B cell (primary cell): ENCODE measurements at regions not wholly inside any gene's neighbourhood (a gene's known extent, or its start where the extent isn't known, plus 50 kb on each side); places are given as distances from the start of the nearest gene placed in this dataset.

Source experiments
- ATAC-seq: fragments of 200-7000 bp; cut with Tn5 transposase; one replicate; pipeline ENCODE4 v1.10.0; 2021; ENCODE audit warnings: low read depth, mild to moderate bottlenecking, moderate number of reproducible peaks, moderate library complexity
- CTCF ChIA-PET: fragments of 350-600 bp; sonication (Branson Sonifier 250); formaldehyde crosslinking; loops from one replicate; lab custom pipeline; 2021; ENCODE audit warnings: antibody characterized with exemption, inconsistent platforms; lab: Charles Lee
- POLR2A ChIA-PET: fragments of 350-600 bp; sonication (Branson Sonifier 250); formaldehyde crosslinking; loops from one replicate; lab custom pipeline; 2021; ENCODE audit warnings: antibody characterized with exemption; lab: Charles Lee
- DNase-seq: peaks from one replicate; pipeline ENCODE4 v3.0.0; 2013
- H2AFZ ChIP-seq: 2 replicates; pipeline ENCODE4 v1.6.1; 2012; ENCODE audit warnings: mild to moderate bottlenecking, low read depth, low read length; ENCODE audit not compliant: insufficient read depth, poor library complexity, severe bottlenecking
- H3K27ac ChIP-seq, 2 donors: 1 replicate in 1 of 2; 2 replicates in 1 of 2; pipeline ENCODE4 v1.5.1; 2012 to 2013; ENCODE audit warnings: low read length in 2 of 2, mild to moderate bottlenecking in 2 of 2, moderate library complexity in 1 of 2
- H3K27me3 ChIP-seq, 4 experiments: fragments of 200-600 bp in 1 of 4; sonication (generic) in 1 of 4; replicated peaks in 1 of 4; 1 replicate in 2 of 4; 2 replicates in 2 of 4; pipeline versions ENCODE4 v1.6.1 to v1.7.0; 2013 to 2016; ENCODE audit warnings: low read length in 3 of 4, mild to moderate bottlenecking in 2 of 4, mixed read lengths in 1 of 4, moderate library complexity in 1 of 4; ENCODE audit not compliant: insufficient read depth in 4 of 4, control insufficient read depth in 3 of 4; ENCODE audit errors: control extremely low read depth in 1 of 4
- H3K36me3 ChIP-seq, 2 experiments: replicated peaks in 1 of 2; 1 replicate in 1 of 2; 2 replicates in 1 of 2; pipeline versions ENCODE4 v1.6.1 to v1.7.1; 2013; ENCODE audit warnings: low read length in 1 of 2; ENCODE audit not compliant: insufficient read depth in 2 of 2, control insufficient read depth in 1 of 2; ENCODE audit errors: control extremely low read depth in 1 of 2, extremely low read depth in 1 of 2
- H3K4me1 ChIP-seq, 2 donors: fragments of 200-600 bp in 1 of 2; sonication (generic) in 1 of 2; 1 replicate in 1 of 2; 2 replicates in 1 of 2; pipeline versions ENCODE4 v1.5.1 to v1.6.1; 2013 to 2017; ENCODE audit warnings: low read length in 2 of 2; ENCODE audit not compliant: control insufficient read depth in 2 of 2, insufficient read depth in 2 of 2
- H3K4me2 ChIP-seq: replicated peaks from 2 replicates; pipeline ENCODE3; 2012; ENCODE audit warnings: mild to moderate bottlenecking, low read depth, low read length; ENCODE audit not compliant: poor library complexity, severe bottlenecking
- H3K4me3 ChIP-seq, 5 experiments: fragments of 200-600 bp in 1 of 5; sonication (generic) in 1 of 5; 1 replicate in 3 of 5; 2 replicates in 2 of 5; pipeline versions ENCODE4 v1.5.1 to v1.7.0; 2011 to 2016; ENCODE audit warnings: low read length in 4 of 5, mild to moderate bottlenecking in 4 of 5, low read depth in 2 of 5, control low read depth in 1 of 5, moderate library complexity in 1 of 5; ENCODE audit not compliant: insufficient read depth in 1 of 5; ENCODE audit errors: control extremely low read depth in 1 of 5, extremely low read depth in 1 of 5
- H3K79me2 ChIP-seq: fragments of 200-600 bp; sonication (generic); one replicate; pipeline ENCODE4 v1.6.0; 2016; ENCODE audit warnings: low read length; ENCODE audit not compliant: control insufficient read depth, insufficient read depth
- H3K9ac ChIP-seq: fragments of 200-600 bp; sonication (generic); 2 replicates; pipeline ENCODE4 v1.6.1; 2017; ENCODE audit warnings: mild to moderate bottlenecking, low read length, moderate library complexity
- H3K9me3 ChIP-seq, 3 donors: one replicate each; pipeline versions ENCODE4 v1.6.1 to v1.7.1; 2013; ENCODE audit warnings: low read length in 2 of 3; ENCODE audit not compliant: control insufficient read depth in 2 of 3, insufficient read depth in 1 of 3; ENCODE audit errors: control extremely low read depth in 1 of 3
- H4K20me1 ChIP-seq: 2 replicates; pipeline ENCODE4 v1.6.0; 2012; ENCODE audit warnings: mild to moderate bottlenecking, low read length; ENCODE audit not compliant: insufficient read depth, control insufficient read depth, poor library complexity, severe bottlenecking
- H3K27ac Mint-ChIP-seq: one replicate; pipeline ENCODE4 v1.8.0; 2021; ENCODE audit warnings: mixed read lengths
- H3K27me3 Mint-ChIP-seq: one replicate; pipeline ENCODE4 v1.8.0; 2021; ENCODE audit warnings: mixed read lengths
- H3K4me1 Mint-ChIP-seq: one replicate; pipeline ENCODE4 v1.8.0; 2021; ENCODE audit warnings: mixed read lengths
- H3K4me3 Mint-ChIP-seq: one replicate; pipeline ENCODE4 v1.8.0; 2021; ENCODE audit warnings: mixed read lengths
- H3K9me3 Mint-ChIP-seq: one replicate; pipeline ENCODE4 v1.8.0; 2022; ENCODE audit warnings: mixed read lengths; ENCODE audit not compliant: insufficient read depth
- CTCF ChIP-seq: fragments of 200-600 bp; IDR thresholded peaks from one replicate; pipeline ENCODE4 v1.8.0; 2022; ENCODE audit warnings: antibody characterized with exemption, mild to moderate bottlenecking
- EZH2 ChIP-seq: IDR thresholded peaks from 2 replicates; pipeline ENCODE4 v1.6.1; 2012; ENCODE audit warnings: borderline replicate concordance, low read depth, mild to moderate bottlenecking, moderate library complexity, low read length; ENCODE audit not compliant: insufficient read depth, poor library complexity, severe bottlenecking
- WGBS: methylation state at CpG from one replicate; pipeline ENCODE4 v1.1.5; 2013; ENCODE audit warnings: missing lambda C conversion rate; ENCODE audit not compliant: insufficient coverage; 5-methylcytosine and 5-hydroxymethylcytosine counted together
- intact Hi-C: fragments of 100-400 bp; cut with micrococcal nuclease; formaldehyde crosslinking; loops from one replicate; pipeline ENCODE4 v1.10.0; 2022

DNA sequence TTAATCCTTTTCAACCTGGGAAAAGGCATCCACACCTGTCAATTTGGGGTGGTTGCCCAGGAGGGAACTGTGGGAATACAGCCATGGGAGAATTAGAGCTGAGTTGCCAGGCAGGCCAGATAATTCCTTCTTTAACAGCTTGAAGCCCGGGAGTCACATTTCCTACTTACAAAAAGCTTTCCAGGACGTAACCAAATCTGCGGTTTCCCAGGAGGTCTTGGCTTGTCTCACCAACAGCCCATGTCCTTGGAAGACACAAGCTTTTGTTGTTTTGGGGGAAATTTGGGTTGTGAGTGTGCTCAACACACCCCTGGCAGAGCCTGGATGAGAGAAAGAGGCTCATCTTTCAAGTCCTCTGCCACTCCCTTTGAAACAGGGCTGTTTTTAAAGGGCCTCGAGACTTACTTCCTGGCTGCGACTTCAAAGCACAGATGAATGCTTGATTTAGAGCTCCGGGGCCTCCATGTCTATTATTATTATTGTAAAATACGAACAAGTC, 465.9 kb upstream of the BTBD3 start:
- no peaks in the 10 kb centered on the region for H4K20me1 ChIP-seq
- no peaks in the 10 kb centered on the region for H3K4me1 Mint-ChIP-seq
- WGBS, result 57% methylated on average over 2 of the region's 7 CpGs
- H3K36me3 ChIP-seq, result no peaks in the 10 kb centered on the region
- no peaks in the 10 kb centered on the region for H3K27me3 ChIP-seq
- H3K4me2 ChIP-seq, result no peak overlapping the region
- no peaks in the 10 kb centered on the region for H3K27me3 Mint-ChIP-seq
- no peak overlapping the region for H3K27ac ChIP-seq
- no peak for ATAC-seq
- CTCF ChIA-PET, result no interaction called here
- H2AFZ ChIP-seq, result no peak overlapping the region
- peaks cover 4% of the 10 kb centered on the region for H3K9me3 Mint-ChIP-seq
- intact Hi-C loops, result no loop called here
- POLR2A ChIA-PET, result no interaction called here
- no peaks in the 10 kb centered on the region for H3K79me2 ChIP-seq
- H3K4me3 ChIP-seq, result no peak overlapping the region
- TF ChIP-seq CTCF (no peak), EZH2 (no peak)
- H3K4me1 ChIP-seq, result no peaks in the 10 kb centered on the region
- no peak overlapping the region for H3K27ac Mint-ChIP-seq
- H3K9ac ChIP-seq, result no peak overlapping the region
- DNase-seq, result no peak
- H3K9me3 ChIP-seq, result peaks cover 0 to 3% (median 0%) of the 10 kb centered on the region in 3 donors
- H3K4me3 Mint-ChIP-seq, result no peak overlapping the region

DNA sequence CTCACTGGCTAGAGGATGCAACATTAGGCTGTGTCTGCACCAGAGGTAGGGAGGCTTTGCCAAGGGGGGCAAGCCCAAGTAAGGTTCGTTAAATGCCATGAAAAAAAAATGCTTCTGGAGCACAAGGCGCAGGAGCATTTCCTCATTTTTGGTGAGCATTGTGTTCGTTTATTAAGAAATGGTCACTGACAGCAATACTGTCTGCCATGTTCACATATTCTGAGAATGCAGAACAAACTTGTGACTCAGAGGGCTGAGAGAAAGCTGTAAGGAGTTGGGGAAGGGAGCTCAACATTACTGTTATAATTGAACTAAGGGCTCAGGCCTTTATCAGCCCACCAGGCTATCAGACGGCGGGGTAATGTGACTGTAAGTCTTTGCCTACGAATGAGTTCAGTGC, 465.4 kb upstream of the BTBD3 start:
- H2AFZ ChIP-seq, result no peak overlapping the region
- no peak for ATAC-seq
- H3K4me3 ChIP-seq, result no peak overlapping the region
- H3K9ac ChIP-seq, result no peak overlapping the region
- H3K79me2 ChIP-seq, result no peaks in the 10 kb centered on the region
- H3K9me3 Mint-ChIP-seq, result peaks cover 4% of the 10 kb centered on the region
- no peak overlapping the region for H3K27ac ChIP-seq
- no peaks in the 10 kb centered on the region for H3K4me1 Mint-ChIP-seq
- ChIA-PET POLR2A (no interaction called here), CTCF (no interaction called here)
- 88% methylated on average over 3 of the region's 6 CpGs for WGBS
- TF ChIP-seq EZH2 (no peak), CTCF (no peak)
- H3K27me3 ChIP-seq, result no peaks in the 10 kb centered on the region
- no peak overlapping the region for H3K27ac Mint-ChIP-seq
- no peaks in the 10 kb centered on the region for H4K20me1 ChIP-seq
- no peak overlapping the region for H3K4me3 Mint-ChIP-seq
- intact Hi-C loops, result no loop called here
- no peak overlapping the region for H3K4me2 ChIP-seq
- no peaks in the 10 kb centered on the region for H3K4me1 ChIP-seq
- peaks cover 0 to under 1% (median 0%) of the 10 kb centered on the region in 3 donors for H3K9me3 ChIP-seq
- no peaks in the 10 kb centered on the region for H3K27me3 Mint-ChIP-seq
- no peaks in the 10 kb centered on the region for H3K36me3 ChIP-seq
- DNase-seq, result no peak
